Keratinocyte (primary cell): ENCODE measurements at regions not wholly inside any gene's neighbourhood (a gene's known extent, or its start where the extent isn't known, plus 50 kb on each side); places are given as distances from the start of the nearest gene placed in this dataset.

ENCODE experiments used
- CTCF ChIP-seq, 3 experiments: IDR thresholded peaks in 1 of 3; conservative IDR thresholded peaks in 1 of 3; optimal IDR thresholded peaks in 1 of 3; 2 replicates in 2 of 3; 3 replicates in 1 of 3; pipeline versions ENCODE3 to v1.5.1; 2011; ENCODE audit warnings: low read length in 3 of 3, mild to moderate bottlenecking in 3 of 3, moderate library complexity in 2 of 3, control low read depth in 1 of 3, inconsistent platforms in 1 of 3; ENCODE audit not compliant: insufficient read depth in 2 of 3; ENCODE audit errors: extremely low read depth in 1 of 3
- EZH2 ChIP-seq: IDR thresholded peaks from one replicate; pipeline ENCODE4 v1.6.1; 2012; ENCODE audit warnings: inconsistent platforms, mild to moderate bottlenecking, low read length, moderate library complexity

DNA sequence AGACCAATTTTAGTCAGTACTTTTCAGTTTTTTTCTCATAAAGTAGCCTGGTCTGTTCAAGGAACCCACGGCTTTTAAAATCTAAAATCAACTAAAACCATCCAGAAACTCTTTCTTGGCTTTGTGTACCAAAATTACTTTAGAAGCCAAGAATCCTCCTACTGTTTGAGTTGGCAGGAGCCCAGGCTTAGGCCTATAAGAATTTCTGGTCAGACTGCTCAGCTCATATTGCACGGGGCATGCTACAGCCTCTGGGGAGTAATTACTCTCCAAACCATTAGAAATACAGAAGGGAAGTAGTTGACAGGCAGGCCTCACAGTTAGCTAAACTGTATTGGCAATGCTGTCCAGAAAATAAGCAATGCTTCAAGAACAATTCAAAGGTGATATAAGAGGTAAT lies 1862.9 kb upstream of the RAG2 start:
- no peak for TF ChIP-seq CTCF (optimal IDR thresholded peaks at IDR 0.05 in 1 of 3, IDR thresholded peaks at IDR 0.05 in 1 of 3, conservative IDR thresholded peaks at IDR 0.05 in 1 of 3; ENCODE audit: extremely low read depth in 1 of 3, insufficient read depth in 2 of 3, low read length in 3 of 3)
- TF ChIP-seq EZH2 = no peak
